ENCODE measurements at regions not wholly inside any gene's neighbourhood (a gene's known extent, or its start where the extent isn't known, plus 50 kb on each side); places are given as distances from the start of the nearest gene placed in this dataset.

DNA sequence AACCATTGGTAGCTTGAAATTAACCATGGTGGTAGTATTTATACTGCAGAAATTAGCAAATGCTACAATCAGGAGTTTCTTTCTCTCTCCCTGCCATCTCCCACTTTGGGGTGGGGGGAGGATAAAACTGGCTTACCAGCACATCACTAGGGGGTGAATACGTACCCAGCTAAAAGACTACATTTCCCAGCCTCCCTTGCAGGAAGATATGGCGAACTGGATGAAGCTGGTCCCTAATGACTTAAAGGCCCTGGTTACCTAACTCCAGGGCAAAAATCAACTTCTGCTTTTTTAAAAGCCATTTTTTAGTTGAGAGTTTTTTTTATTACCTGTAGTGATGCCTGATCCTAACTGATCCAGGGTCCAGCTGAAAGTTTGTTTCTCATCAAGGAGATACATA, 70.3 kb upstream of the RAB12 start:
- no peak for DNase-seq

DNA sequence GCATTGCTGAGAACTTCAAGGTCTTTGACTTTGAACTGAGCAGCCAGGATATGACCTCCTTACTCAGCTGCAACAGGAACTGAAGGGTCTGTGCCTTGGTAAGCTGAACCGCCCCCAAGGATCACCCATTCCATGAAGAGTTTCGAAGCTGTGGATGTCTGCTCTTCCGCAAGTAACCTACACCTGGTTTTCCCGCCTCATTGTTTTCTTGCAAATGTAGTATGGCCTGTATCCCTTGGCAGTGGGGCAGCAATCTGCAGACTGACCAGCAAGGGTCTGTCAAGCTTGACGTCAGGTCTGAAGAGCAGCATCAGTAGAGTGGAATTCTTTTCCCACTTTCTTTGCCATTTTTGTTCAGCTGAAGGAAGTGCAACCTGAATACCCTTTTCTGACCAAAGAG, 62.6 kb upstream of the RAB12 start:
- no peak for DNase-seq

DNA sequence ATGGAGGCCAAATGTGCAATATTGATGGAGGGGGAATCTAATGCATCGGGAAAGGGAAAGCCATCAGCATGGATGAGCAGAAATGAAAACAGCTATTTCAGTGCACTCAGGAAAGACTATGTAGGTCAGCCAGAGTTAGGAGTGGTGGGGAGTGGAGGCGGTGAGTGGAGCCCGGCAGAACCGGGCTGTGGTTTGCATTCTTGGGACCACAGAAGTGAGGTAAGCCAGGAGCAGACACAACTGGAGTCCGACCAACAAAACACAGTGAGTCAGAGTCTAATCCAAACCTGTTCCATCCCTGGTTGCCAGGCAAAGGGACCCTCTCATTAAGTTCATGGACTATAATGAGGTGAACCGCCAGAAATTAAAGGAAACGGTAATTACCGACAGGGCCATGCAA, 61.1 kb upstream of the RAB12 start:
- DNase-seq: no peak

DNA sequence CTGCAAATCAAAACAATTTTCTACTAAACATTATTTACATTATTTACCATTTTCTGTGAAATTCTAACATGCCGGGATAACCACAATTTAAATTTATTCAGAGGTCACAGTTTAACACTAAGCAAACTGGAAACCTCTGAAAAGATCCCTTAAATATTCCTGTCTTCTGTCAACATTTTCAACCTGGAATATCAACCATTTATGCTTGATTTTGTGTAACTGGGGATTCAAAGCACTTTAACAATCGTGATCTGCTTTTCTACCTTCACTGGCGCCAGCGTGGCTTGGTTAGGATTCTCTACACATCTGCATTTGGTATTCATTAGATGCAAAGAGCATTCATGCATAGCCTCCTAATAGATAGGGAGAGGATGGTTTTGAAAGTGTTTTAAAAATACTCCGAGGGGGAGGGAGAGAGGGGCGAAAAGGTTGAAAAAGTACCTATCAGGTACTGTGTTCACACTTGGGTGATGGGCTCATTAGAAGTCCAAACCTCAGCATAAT, 59.9 kb upstream of the RAB12 start:
- no peak for DNase-seq

DNA sequence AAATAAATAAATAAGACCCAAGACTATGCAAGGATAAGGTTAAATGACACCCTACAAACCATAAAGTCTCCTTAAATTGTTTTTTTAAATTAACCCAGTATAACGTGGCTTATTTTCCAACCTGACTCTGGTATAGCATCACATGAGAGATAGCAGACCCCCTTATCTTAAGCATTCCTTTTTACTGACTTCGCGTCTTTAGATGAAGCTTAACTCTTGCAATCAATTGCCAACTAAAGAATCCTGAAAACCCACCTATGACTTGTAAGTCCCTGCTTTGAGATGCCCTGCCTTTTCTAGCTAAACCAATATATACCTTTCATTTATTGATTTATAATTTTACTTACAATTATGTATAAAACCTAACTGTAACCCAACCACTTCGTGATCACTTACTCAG, 57.1 kb upstream of the RAB12 start:
- DNase-seq: no peak

DNA sequence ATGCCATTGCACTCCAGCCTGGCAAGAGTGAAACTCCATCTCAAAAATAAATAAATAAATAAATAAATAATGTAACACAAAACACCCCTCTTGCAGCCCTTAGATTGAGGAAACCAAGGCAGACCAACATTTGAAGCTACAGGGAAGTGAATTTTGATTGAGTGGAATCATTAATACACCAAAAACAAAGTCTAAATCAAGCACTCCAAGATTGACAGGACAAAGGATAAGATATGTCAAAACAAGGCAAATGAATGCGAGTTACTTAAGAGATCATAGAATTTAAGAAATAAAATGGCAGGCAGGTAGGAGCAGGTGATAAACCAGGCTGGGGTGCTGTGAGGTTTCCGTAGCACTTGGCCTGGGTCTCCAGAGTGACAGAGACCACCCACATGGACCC, 54.9 kb upstream of the RAB12 start:
- no peak for DNase-seq

DNA sequence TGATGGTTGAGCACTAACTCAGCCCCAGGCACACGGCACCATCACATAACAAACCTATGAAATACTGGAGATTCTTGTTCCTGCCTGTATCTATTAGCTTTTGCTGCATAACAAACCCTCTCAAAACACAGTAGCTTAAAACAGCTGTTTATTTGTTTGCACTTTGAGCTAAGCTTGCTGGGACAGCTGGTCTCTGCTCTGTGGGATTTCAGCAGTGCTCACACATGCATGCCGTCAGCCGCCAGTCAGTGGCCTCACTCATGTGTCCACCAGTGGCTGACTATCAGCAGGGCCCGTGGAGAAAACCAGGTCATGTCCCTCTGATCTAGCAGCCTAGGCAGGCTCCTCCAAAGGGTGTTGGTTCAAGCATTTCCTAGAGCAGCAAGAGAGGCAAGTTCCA, 52.8 kb upstream of the RAB12 start:
- DNase-seq: no peak
